ENCODE measurements at regions not wholly inside any gene's neighbourhood (a gene's known extent, or its start where the extent isn't known, plus 50 kb on each side); places are given as distances from the start of the nearest gene placed in this dataset.

- no peaks in the 10 kb centered on the region for H3K9me2 ChIP-seq (replicated peaks; ENCODE audit: control insufficient read depth, low read length)
- H3K4me1 ChIP-seq (ENCODE audit: control insufficient read depth, low read length), result no peaks in the 10 kb centered on the region
- H3K9me3 ChIP-seq (ENCODE audit: control insufficient read depth, insufficient read depth, low read length), result no peaks in the 10 kb centered on the region
- H3K4me2 ChIP-seq (ENCODE audit: low read length), result no peak overlapping the region
- H3K27ac ChIP-seq (ENCODE audit: low read depth, low read length), result no peak overlapping the region
- no peaks in the 10 kb centered on the region for H4K20me1 ChIP-seq (ENCODE audit: control insufficient read depth, insufficient read depth, low read depth, low read length)
- H3K27me3 ChIP-seq (ENCODE audit: control insufficient read depth, low read length), result no peaks in the 10 kb centered on the region
- H3K4me3 ChIP-seq (ENCODE audit: low read length), result no peak overlapping the region
- H3K79me2 ChIP-seq (ENCODE audit: control insufficient read depth, low read length), result no peaks in the 10 kb centered on the region
- no peaks in the 10 kb centered on the region for H3K36me3 ChIP-seq (ENCODE audit: control insufficient read depth, low read length)
- TF ChIP-seq EZH2phosphoT487 (IDR thresholded peaks at IDR 0.05; ENCODE audit: borderline replicate concordance, low read length), result no peak
- TF ChIP-seq CTCF (IDR thresholded peaks at IDR 0.05; ENCODE audit: low read depth, low read length, poor library complexity, severe bottlenecking), result no peak
- H3F3A ChIP-seq (ENCODE audit: control insufficient read depth, insufficient read depth), result no peaks in the 10 kb centered on the region
These were observed 1034.4 kb upstream of the NR2F2 start for GRCh38 chr15:95295896-95296625.

- Histone ChIP-seq H3K27me3 (ENCODE audit: control insufficient read depth, low read length) (no peaks in the 10 kb centered on the region), H3K79me2 (ENCODE audit: control insufficient read depth, low read length) (no peaks in the 10 kb centered on the region), H3K36me3 (ENCODE audit: control insufficient read depth, low read length) (no peaks in the 10 kb centered on the region), H3K9me3 (ENCODE audit: control insufficient read depth, insufficient read depth, low read length) (no peaks in the 10 kb centered on the region), H3F3A (ENCODE audit: control insufficient read depth, insufficient read depth) (no peaks in the 10 kb centered on the region), H3K27ac (ENCODE audit: low read depth, low read length) (no peak overlapping the region), H3K4me2 (ENCODE audit: low read length) (no peak overlapping the region), H3K9me2 (replicated peaks; ENCODE audit: control insufficient read depth, low read length) (no peaks in the 10 kb centered on the region), H3K4me1 (ENCODE audit: control insufficient read depth, low read length) (no peaks in the 10 kb centered on the region), H4K20me1 (ENCODE audit: control insufficient read depth, insufficient read depth, low read depth, low read length) (no peaks in the 10 kb centered on the region), H3K4me3 (ENCODE audit: low read length) (no peak overlapping the region)
- TF ChIP-seq CTCF (IDR thresholded peaks at IDR 0.05; ENCODE audit: low read depth, low read length, poor library complexity, severe bottlenecking), result no peak
- TF ChIP-seq EZH2phosphoT487 (IDR thresholded peaks at IDR 0.05; ENCODE audit: borderline replicate concordance, low read length), result no peak
These were observed 1033.9 kb upstream of the NR2F2 start for GRCh38 chr15:95296643-95297042.

GRCh38 chr15:95298729-95299128 is 1031.8 kb upstream of the NR2F2 start:
- no peak overlapping the region for H3K4me3 ChIP-seq (ENCODE audit: low read length)
- no peak overlapping the region for H3K27ac ChIP-seq (ENCODE audit: low read depth, low read length)
- no peaks in the 10 kb centered on the region for H3K79me2 ChIP-seq (ENCODE audit: control insufficient read depth, low read length)
- no peaks in the 10 kb centered on the region for H3K36me3 ChIP-seq (ENCODE audit: control insufficient read depth, low read length)
- H3K27me3 ChIP-seq (ENCODE audit: control insufficient read depth, low read length), result no peaks in the 10 kb centered on the region
- H3K9me2 ChIP-seq (replicated peaks; ENCODE audit: control insufficient read depth, low read length), result no peaks in the 10 kb centered on the region
- H4K20me1 ChIP-seq (ENCODE audit: control insufficient read depth, insufficient read depth, low read depth, low read length), result no peaks in the 10 kb centered on the region
- TF ChIP-seq EZH2phosphoT487 (IDR thresholded peaks at IDR 0.05; ENCODE audit: borderline replicate concordance, low read length) (no peak), CTCF (IDR thresholded peaks at IDR 0.05; ENCODE audit: low read depth, low read length, poor library complexity, severe bottlenecking) (no peak)
- H3F3A ChIP-seq (ENCODE audit: control insufficient read depth, insufficient read depth), result no peaks in the 10 kb centered on the region
- no peak overlapping the region for H3K4me2 ChIP-seq (ENCODE audit: low read length)
- no peaks in the 10 kb centered on the region for H3K4me1 ChIP-seq (ENCODE audit: control insufficient read depth, low read length)
- no peaks in the 10 kb centered on the region for H3K9me3 ChIP-seq (ENCODE audit: control insufficient read depth, insufficient read depth, low read length)

All from DOHH2 (cell line).